Panc1 (cell line): ENCODE measurements at regions not wholly inside any gene's neighbourhood (a gene's known extent, or its start where the extent isn't known, plus 50 kb on each side); places are given as distances from the start of the nearest gene placed in this dataset.

Experiments used
- POLR2AphosphoS5 ChIP-seq: IDR thresholded peaks from 2 replicates; pipeline ENCODE4 v1.6.1; 2012; ENCODE audit warnings: mild to moderate bottlenecking, low read depth, low read length, moderate library complexity
- SIN3A ChIP-seq: IDR thresholded peaks from 2 replicates; pipeline ENCODE4 v1.6.1; 2012; ENCODE audit warnings: low read depth, mild to moderate bottlenecking, low read length, moderate library complexity, borderline replicate concordance; ENCODE audit not compliant: insufficient read depth
- TCF7L2 ChIP-seq: IDR thresholded peaks from 2 replicates; pipeline ENCODE4 v1.6.1; 2011; ENCODE audit warnings: mild to moderate bottlenecking, low read depth, low read length, inconsistent platforms
- TF ChIP-seq, protein P1 (sequence below): fragments of 450-650 bp; IDR thresholded peaks from 2 replicates; pipeline ENCODE4 v1.5.1; 2017; ENCODE audit warnings: mild to moderate bottlenecking
- TF ChIP-seq, protein P2 (sequence below), 2 experiments: IDR thresholded peaks; 2 replicates each; pipeline ENCODE4 v1.6.1; 2011 to 2012; ENCODE audit warnings: low read depth in 2 of 2, control low read depth in 1 of 2, low read length in 1 of 2, mild to moderate bottlenecking in 1 of 2, moderate library complexity in 1 of 2; ENCODE audit not compliant: insufficient read depth in 1 of 2

DNA sequence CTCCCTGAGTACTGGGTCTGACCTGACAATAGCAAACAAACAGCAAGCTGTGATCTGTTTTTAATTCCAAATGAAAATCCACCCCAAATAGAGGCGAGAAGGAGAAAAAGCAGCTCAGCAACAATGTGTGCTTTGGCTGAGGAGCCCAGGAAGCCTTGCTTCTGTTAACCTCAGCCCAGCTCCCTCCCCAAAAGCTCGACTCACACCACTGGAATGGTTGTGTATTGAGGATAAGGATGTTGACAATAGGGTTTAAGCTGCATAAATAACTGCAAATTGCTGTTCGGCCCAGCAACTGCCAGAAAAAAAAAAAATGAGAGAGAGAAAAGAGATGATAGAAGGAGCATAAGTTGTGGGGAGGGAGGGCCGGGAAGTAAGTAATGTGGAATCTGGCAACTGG lies 104.0 kb upstream of the TBC1D5 start:
- TF ChIP-seq, protein P1, sequence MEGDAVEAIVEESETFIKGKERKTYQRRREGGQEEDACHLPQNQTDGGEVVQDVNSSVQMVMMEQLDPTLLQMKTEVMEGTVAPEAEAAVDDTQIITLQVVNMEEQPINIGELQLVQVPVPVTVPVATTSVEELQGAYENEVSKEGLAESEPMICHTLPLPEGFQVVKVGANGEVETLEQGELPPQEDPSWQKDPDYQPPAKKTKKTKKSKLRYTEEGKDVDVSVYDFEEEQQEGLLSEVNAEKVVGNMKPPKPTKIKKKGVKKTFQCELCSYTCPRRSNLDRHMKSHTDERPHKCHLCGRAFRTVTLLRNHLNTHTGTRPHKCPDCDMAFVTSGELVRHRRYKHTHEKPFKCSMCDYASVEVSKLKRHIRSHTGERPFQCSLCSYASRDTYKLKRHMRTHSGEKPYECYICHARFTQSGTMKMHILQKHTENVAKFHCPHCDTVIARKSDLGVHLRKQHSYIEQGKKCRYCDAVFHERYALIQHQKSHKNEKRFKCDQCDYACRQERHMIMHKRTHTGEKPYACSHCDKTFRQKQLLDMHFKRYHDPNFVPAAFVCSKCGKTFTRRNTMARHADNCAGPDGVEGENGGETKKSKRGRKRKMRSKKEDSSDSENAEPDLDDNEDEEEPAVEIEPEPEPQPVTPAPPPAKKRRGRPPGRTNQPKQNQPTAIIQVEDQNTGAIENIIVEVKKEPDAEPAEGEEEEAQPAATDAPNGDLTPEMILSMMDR: no peak
- TF ChIP-seq, protein P2, sequence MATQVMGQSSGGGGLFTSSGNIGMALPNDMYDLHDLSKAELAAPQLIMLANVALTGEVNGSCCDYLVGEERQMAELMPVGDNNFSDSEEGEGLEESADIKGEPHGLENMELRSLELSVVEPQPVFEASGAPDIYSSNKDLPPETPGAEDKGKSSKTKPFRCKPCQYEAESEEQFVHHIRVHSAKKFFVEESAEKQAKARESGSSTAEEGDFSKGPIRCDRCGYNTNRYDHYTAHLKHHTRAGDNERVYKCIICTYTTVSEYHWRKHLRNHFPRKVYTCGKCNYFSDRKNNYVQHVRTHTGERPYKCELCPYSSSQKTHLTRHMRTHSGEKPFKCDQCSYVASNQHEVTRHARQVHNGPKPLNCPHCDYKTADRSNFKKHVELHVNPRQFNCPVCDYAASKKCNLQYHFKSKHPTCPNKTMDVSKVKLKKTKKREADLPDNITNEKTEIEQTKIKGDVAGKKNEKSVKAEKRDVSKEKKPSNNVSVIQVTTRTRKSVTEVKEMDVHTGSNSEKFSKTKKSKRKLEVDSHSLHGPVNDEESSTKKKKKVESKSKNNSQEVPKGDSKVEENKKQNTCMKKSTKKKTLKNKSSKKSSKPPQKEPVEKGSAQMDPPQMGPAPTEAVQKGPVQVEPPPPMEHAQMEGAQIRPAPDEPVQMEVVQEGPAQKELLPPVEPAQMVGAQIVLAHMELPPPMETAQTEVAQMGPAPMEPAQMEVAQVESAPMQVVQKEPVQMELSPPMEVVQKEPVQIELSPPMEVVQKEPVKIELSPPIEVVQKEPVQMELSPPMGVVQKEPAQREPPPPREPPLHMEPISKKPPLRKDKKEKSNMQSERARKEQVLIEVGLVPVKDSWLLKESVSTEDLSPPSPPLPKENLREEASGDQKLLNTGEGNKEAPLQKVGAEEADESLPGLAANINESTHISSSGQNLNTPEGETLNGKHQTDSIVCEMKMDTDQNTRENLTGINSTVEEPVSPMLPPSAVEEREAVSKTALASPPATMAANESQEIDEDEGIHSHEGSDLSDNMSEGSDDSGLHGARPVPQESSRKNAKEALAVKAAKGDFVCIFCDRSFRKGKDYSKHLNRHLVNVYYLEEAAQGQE (IDR thresholded peaks at IDR 0.05; ENCODE audit: insufficient read depth in 1 of 2, low read depth in 2 of 2, low read length in 1 of 2): no peak
- no peak for TF ChIP-seq SIN3A
- TF ChIP-seq TCF7L2: no peak
- TF ChIP-seq POLR2AphosphoS5: no peak
